Cardiac muscle cell (in vitro differentiated cells and primary cell): ENCODE measurements at regions not wholly inside any gene's neighbourhood (a gene's known extent, or its start where the extent isn't known, plus 50 kb on each side); places are given as distances from the start of the nearest gene placed in this dataset.
"Not testable (repeated sequence)": the region's sequence is repeated elsewhere in the genome, so short reads cannot be mapped to it uniquely, and the experiment has no call there.

Experiments
- DNase-seq, 2 donors: peaks; one replicate each; pipeline versions ENCODE4 v3.0.0 to v3.0.0-alpha.2; 2010 to 2017; ENCODE audit warnings: low read depth in 1 of 2, low spot score in 1 of 2
- H3K27ac ChIP-seq: fragments of 200-600 bp; sonication (generic); 2 replicates; pipeline ENCODE4 v1.5.1; 2016
- H3K27me3 ChIP-seq: fragments of 200-600 bp; sonication (generic); 2 replicates; pipeline ENCODE4 v1.6.0; 2016; ENCODE audit warnings: control low read depth
- H3K36me3 ChIP-seq: fragments of 200-600 bp; sonication (generic); 2 replicates; pipeline ENCODE4 v1.5.1; 2016; ENCODE audit warnings: control low read depth
- H3K4me1 ChIP-seq: fragments of 200-600 bp; sonication (generic); 2 replicates; pipeline ENCODE4 v1.8.1; 2017; ENCODE audit warnings: low read depth, mild to moderate bottlenecking, mixed run types
- H3K4me3 ChIP-seq: fragments of 200-600 bp; sonication (generic); 2 replicates; pipeline ENCODE4 v1.5.1; 2016; ENCODE audit warnings: mild to moderate bottlenecking
- H3K9me3 ChIP-seq: fragments of 200-600 bp; sonication (generic); 2 replicates; pipeline ENCODE4 v1.5.1; 2017; ENCODE audit warnings: low read depth, mild to moderate bottlenecking, control low read depth
- CTCF ChIP-seq: IDR thresholded peaks from 2 replicates; pipeline ENCODE4 v1.5.1; 2012; ENCODE audit warnings: low read depth, mild to moderate bottlenecking, low read length

- H3K36me3 ChIP-seq, result no peaks in the 10 kb centered on the region
- no peak overlapping the region for H3K27ac ChIP-seq
- no peak overlapping the region for H3K4me3 ChIP-seq
- no peaks in the 10 kb centered on the region for H3K9me3 ChIP-seq
- no peak for DNase-seq
- H3K4me1 ChIP-seq, result no peaks in the 10 kb centered on the region
- no peaks in the 10 kb centered on the region for H3K27me3 ChIP-seq
- no peak for TF ChIP-seq CTCF
Observed at GRCh38 chr6:134666125-134666524, 283.8 kb downstream of the ALDH8A1 start.

GRCh38 chr6:134665029-134665723, 284.7 kb downstream of the ALDH8A1 start:
- Histone ChIP-seq H3K27me3 (no peaks in the 10 kb centered on the region), H3K4me1 (no peaks in the 10 kb centered on the region), H3K36me3 (no peaks in the 10 kb centered on the region), H3K9me3 (no peaks in the 10 kb centered on the region), H3K4me3 (no peak overlapping the region), H3K27ac (no peak overlapping the region)
- DNase-seq, result no peak
- no peak for TF ChIP-seq CTCF

GRCh38 chr6:134663800-134664535, 285.9 kb downstream of the ALDH8A1 start:
- no peaks in the 10 kb centered on the region for H3K27me3 ChIP-seq
- H3K36me3 ChIP-seq, result no peaks in the 10 kb centered on the region
- no peak for DNase-seq
- no peak overlapping the region for H3K27ac ChIP-seq
- no peak for TF ChIP-seq CTCF
- no peak overlapping the region for H3K4me3 ChIP-seq
- H3K4me1 ChIP-seq, result no peaks in the 10 kb centered on the region
- no peaks in the 10 kb centered on the region for H3K9me3 ChIP-seq

GRCh38 chr6:134663356-134663755, 286.5 kb downstream of the ALDH8A1 start:
- no peak for TF ChIP-seq CTCF
- H3K9me3 ChIP-seq, result no peaks in the 10 kb centered on the region
- no peak overlapping the region for H3K4me3 ChIP-seq
- no peak overlapping the region for H3K27ac ChIP-seq
- no peak for DNase-seq
- no peaks in the 10 kb centered on the region for H3K4me1 ChIP-seq
- H3K27me3 ChIP-seq, result no peaks in the 10 kb centered on the region
- H3K36me3 ChIP-seq, result no peaks in the 10 kb centered on the region

- no peaks in the 10 kb centered on the region for H3K4me1 ChIP-seq
- TF ChIP-seq CTCF, result no peak
Observed at GRCh38 chr6:134662077-134662700, 287.7 kb downstream of the ALDH8A1 start.

GRCh38 chr6:134659885-134660284, 290.0 kb downstream of the ALDH8A1 start:
- DNase-seq, H3K4me1 ChIP-seq, H3K36me3 ChIP-seq, H3K27ac ChIP-seq, H3K27me3 ChIP-seq, H3K9me3 ChIP-seq, H3K4me3 ChIP-seq: not testable (repeated sequence)

More at GRCh38 chr6:134662077-134662700, 287.7 kb downstream of the ALDH8A1 start:
- Histone ChIP-seq H3K27me3 (no peaks in the 10 kb centered on the region), H3K4me3 (no peak overlapping the region), H3K9me3 (no peaks in the 10 kb centered on the region), H3K27ac (no peak overlapping the region), H3K36me3 (no peaks in the 10 kb centered on the region)
- DNase-seq, result no peak
